GM19455 (cell line): ENCODE measurements at regions not wholly inside any gene's neighbourhood (a gene's known extent, or its start where the extent isn't known, plus 50 kb on each side); places are given as distances from the start of the nearest gene placed in this dataset.

ENCODE experiments used
- ATAC-seq: cut with Tn5 transposase; IDR thresholded peaks from one replicate; pipeline ENCODE4 v1.9.1; 2021; ENCODE audit not compliant: unreplicated experiment

GRCh38 chr5:116699332-116699731 lies 124.7 kb upstream of the SEMA6A start:
- peak; percentile 53 for ATAC-seq

- no peak for ATAC-seq
Observed at GRCh38 chr5:116696366-116696765, 121.7 kb upstream of the SEMA6A start.

DNA sequence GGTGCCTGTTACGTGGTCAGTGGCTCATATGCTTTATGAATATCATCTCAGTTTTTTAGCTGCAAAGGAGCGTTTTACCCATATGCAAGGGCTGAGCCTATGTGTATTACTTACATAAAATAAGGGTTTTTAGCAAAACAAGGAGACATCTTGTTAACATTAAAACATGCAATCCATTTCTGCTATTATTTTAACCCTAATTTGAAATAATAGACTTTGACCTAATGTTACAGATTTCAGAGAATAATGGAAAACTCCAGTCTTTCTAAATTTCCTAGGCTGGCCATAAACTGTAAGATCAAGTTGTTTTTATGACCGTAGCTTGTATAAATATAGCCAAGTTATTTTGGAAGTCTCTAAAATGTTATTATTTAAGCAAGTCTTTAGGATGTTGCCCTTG lies 121.1 kb upstream of the SEMA6A start:
- no peak for ATAC-seq

- no peak for ATAC-seq
Observed at GRCh38 chr5:116686438-116686837, 111.8 kb upstream of the SEMA6A start.

DNA sequence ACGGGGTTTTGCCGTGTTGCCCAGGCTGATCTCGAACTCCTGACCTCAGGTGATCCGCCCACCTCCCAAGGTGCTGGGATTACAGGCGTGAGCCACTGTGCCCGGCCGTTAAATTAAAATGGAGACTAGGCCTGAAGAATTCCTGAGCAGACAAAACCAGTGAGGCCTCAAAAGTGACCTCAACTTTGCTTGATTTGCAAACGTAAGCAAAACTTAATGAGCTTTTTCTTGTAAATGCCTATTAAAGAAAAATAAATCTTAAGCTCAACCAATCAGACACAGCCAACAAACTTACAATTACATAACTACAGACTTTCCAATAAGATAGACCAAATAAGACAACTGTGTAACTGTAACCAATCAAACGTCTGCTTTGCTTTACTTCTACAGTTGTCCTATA lies 111.3 kb upstream of the SEMA6A start:
- no peak for ATAC-seq

- no peak for ATAC-seq
Observed at GRCh38 chr5:116685069-116685468, 110.4 kb upstream of the SEMA6A start.

GRCh38 chr5:116681334-116682013 lies 106.9 kb upstream of the SEMA6A start:
- ATAC-seq = peak; percentile 94

DNA sequence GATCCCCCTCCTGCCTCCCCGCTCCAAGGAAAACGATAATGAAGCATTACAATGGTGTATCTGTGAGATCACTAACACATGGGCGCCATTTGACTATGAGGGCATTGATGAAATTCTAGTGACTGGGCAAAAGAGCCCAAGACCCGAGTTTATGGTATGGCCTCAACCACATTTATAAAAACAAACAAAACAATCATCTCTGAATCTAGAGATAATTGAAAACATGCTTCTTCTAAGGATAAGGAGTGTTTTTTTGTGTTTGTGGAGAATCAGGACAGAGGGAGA lies 100.9 kb upstream of the SEMA6A start:
- no peak for ATAC-seq

- ATAC-seq = no peak
Observed at GRCh38 chr5:116674881-116675625, 100.4 kb upstream of the SEMA6A start.

- no peak for ATAC-seq
Observed at GRCh38 chr5:116673453-116673852, 98.8 kb upstream of the SEMA6A start.

DNA sequence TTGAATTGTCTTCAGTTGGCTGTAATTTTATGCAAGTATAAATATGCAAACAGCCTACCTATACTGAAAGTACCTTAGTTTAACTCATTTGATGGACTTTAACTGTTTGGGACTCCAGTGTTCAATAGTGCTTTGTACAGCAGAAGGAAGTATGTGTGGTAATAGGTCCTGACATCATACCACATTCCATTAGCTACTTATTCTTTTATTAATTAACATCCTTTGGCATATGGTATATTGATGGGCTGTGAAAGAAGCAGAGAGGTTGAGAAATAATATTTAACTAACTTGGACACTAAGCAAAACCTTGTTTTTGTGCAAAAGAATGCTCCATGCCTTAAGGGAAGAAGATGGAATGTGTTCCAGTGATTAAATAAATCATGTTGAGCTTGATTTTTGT lies 97.6 kb upstream of the SEMA6A start:
- ATAC-seq = no peak

GRCh38 chr5:116671211-116671736 lies 96.7 kb upstream of the SEMA6A start:
- peak; percentile 91 for ATAC-seq

DNA sequence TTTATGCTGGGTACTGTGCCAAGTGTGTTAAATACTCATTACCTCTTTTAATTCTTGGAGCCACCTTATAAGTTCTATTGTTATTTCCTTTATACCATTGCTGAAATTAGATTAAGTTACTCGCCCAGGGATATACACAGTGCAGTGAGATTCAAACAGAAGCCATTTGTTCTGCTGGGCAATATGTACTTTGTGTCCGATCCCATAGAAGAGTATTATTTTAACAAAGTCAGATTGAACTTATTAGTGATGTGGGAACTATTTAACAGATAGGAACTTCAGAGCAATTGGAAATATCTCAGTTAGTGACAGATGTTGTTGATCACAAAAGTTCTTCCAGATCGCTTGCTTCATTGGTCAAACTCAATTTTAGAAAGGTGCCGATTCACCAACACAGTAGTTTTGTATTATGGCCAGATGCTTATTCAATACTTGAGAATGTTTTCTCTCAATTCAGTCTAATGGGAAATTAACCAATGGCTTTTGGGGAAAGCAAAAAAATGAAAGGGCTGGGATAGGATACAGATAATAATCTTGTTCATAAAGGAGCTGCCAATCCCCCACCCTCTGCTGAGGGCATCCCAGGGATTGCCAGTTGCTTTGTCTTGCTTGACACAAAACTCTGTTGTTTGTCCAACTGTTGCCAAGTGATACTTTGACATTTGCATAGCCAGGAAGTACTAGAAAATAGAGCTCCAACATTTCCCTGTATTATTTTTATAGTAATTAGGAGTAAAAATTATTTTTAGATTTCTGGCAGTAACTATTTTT lies 94.8 kb upstream of the SEMA6A start:
- ATAC-seq = no peak

DNA sequence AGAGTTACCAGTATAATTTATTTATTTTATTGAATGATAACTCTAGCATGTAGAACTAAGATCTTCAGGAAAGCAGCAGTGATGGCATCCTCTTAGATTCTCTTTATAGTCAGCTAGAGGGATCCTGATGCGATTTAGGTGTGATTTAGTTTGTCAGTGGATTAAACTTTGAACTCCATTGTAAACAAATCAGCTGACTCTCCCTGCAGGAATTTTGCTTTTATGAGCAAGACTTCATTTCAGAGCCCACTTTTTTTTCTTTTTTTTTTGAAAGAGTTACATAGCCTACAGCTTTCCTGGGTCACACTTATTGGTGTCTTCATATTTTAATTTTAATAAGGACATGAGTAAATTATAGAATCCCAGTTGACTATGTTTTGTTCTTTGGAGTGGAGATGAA lies 93.8 kb upstream of the SEMA6A start:
- no peak for ATAC-seq

DNA sequence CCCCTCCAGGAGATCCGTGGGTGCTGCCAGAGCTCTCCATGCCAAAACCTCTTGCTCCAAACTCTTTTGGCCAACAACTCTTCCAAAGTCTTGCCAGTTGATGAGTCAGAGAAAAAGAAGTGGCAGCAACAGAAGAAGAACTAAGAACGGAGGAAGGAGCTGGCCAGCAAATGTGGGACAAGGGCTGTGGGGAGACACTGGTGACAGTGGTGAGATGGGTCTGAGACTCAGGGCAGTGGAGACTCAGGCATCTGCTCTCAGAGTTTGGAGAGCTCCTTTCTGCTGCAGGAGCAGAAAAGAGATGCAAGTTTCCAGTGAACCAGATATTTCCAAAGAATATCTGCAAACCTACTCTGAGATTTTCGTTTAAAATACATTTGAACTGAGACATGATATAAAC lies 92.3 kb upstream of the SEMA6A start:
- ATAC-seq = no peak

GRCh38 chr5:116664988-116665387 lies 90.4 kb upstream of the SEMA6A start:
- ATAC-seq = no peak

GRCh38 chr5:116663081-116663480 lies 88.5 kb upstream of the SEMA6A start:
- ATAC-seq = no peak

- no peak for ATAC-seq
Observed at GRCh38 chr5:116661419-116661818, 86.8 kb upstream of the SEMA6A start.

DNA sequence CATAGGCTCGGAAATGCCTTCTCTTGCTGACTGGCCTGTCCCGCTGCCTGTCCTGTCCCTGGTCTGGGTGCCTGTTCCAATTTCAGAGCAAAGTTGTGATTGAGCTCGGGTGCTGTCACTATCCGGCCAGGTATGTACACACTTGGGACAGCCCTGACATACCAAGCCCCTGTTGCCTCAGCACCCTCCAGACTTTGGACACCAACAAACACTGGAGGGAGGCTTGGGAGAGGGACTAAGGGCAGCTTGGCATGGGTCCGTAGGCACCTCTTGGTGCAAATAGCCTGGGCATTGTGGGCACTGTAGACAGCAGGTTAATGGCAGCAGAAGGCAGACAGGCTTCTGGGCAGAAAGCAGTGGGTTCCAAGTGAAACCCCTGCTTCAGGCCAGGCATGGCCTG lies 86.3 kb upstream of the SEMA6A start:
- ATAC-seq = no peak

DNA sequence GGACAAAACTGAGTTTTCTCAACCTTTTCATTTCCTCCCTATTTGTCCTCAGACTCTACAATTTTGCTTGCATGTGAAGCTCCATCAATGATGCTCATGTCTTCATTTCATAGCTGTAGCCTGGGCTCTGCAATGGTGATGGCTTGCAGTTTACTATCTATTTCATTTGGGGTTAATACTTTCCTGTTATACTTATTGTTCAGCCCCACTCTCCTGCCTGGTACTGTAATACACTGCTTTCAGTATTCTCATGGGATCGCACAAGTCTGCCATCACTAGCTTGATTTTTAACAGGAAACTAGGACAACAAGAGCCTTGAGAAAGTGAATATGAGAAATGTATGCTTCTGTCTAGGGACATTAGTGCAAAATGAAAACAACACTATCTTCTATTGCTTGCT lies 84.2 kb upstream of the SEMA6A start:
- no peak for ATAC-seq

- ATAC-seq = no peak
Observed at GRCh38 chr5:116658141-116658540, 83.5 kb upstream of the SEMA6A start.

DNA sequence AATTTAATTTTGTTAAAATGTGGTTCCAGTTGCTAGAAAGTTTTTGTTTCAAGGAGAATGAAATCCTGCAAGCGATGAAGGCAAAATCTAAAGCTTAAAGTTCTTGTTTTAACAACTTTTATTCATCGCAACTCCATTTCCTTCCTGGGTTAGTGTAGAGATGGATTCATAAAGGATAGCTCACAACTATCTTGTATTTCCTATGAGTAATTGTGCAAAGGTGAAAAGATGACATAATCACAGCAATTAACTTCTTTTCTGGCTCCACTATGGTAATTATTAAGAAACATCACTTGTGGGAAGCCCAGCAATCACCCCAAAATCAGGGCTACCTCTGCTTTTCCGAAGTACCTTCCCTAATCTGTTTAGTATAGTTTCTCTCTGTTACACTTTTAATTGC lies 80.8 kb upstream of the SEMA6A start:
- no peak for ATAC-seq
